ENCODE measurements at regions not wholly inside any gene's neighbourhood (a gene's known extent, or its start where the extent isn't known, plus 50 kb on each side); places are given as distances from the start of the nearest gene placed in this dataset.

- Histone ChIP-seq H3K27me3 (ENCODE audit: control insufficient read depth in 4 of 4, insufficient read depth in 4 of 4, low read length in 3 of 4) (no peaks in the 10 kb centered on the region), H3K27ac (ENCODE audit: low read depth in 1 of 2, low read length in 2 of 2) (no peak overlapping the region), H3K9ac (ENCODE audit: low read depth in 1 of 2, low read length in 2 of 2) (no peak overlapping the region), H3K4me3 (ENCODE audit: low read depth in 1 of 3, low read length in 3 of 3) (no peak overlapping the region), H3K4me1 (ENCODE audit: control insufficient read depth in 4 of 4, insufficient read depth in 4 of 4, low read length in 3 of 4) (peaks cover 0 to 10% (median 5%) of the 10 kb centered on the region in 4 donors), H3K36me3 (ENCODE audit: control insufficient read depth in 4 of 4, insufficient read depth in 3 of 4, low read depth in 1 of 4, low read length in 3 of 4) (no peaks in the 10 kb centered on the region), H3K9me3 (ENCODE audit: control insufficient read depth in 4 of 4, low read length in 3 of 4) (no peaks in the 10 kb centered on the region)
- no peak for DNase-seq (ENCODE audit: low spot score)
- 88% methylated on average over 4 of the region's 4 CpGs for WGBS
- no peak for TF ChIP-seq EGR1 (IDR thresholded peaks at IDR 0.05; ENCODE audit: low read depth in 2 of 2)
- no peak for TF ChIP-seq RXRA (IDR thresholded peaks at IDR 0.05)
- TF ChIP-seq HNF4A (conservative IDR thresholded peaks at IDR 0.05), result no peak
- no peak for TF ChIP-seq YY1 (IDR thresholded peaks at IDR 0.05)
- TF ChIP-seq, protein P1, sequence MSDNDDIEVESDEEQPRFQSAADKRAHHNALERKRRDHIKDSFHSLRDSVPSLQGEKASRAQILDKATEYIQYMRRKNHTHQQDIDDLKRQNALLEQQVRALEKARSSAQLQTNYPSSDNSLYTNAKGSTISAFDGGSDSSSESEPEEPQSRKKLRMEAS (IDR thresholded peaks at IDR 0.05), result no peak
- no peak for TF ChIP-seq ATF3 (IDR thresholded peaks at IDR 0.05)
- no peak for TF ChIP-seq REST (IDR thresholded peaks at IDR 0.05)
- no peak for TF ChIP-seq JUND (IDR thresholded peaks at IDR 0.05)
- TF ChIP-seq HNF4G (IDR thresholded peaks at IDR 0.05), result no peak
- TF ChIP-seq, protein P2, sequence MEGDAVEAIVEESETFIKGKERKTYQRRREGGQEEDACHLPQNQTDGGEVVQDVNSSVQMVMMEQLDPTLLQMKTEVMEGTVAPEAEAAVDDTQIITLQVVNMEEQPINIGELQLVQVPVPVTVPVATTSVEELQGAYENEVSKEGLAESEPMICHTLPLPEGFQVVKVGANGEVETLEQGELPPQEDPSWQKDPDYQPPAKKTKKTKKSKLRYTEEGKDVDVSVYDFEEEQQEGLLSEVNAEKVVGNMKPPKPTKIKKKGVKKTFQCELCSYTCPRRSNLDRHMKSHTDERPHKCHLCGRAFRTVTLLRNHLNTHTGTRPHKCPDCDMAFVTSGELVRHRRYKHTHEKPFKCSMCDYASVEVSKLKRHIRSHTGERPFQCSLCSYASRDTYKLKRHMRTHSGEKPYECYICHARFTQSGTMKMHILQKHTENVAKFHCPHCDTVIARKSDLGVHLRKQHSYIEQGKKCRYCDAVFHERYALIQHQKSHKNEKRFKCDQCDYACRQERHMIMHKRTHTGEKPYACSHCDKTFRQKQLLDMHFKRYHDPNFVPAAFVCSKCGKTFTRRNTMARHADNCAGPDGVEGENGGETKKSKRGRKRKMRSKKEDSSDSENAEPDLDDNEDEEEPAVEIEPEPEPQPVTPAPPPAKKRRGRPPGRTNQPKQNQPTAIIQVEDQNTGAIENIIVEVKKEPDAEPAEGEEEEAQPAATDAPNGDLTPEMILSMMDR (IDR thresholded peaks at IDR 0.05; ENCODE audit: low read depth, low read length, missing input control), result no peak
- no peak for TF ChIP-seq SP1 (IDR thresholded peaks at IDR 0.05)
- no peak for TF ChIP-seq RAD21 (IDR thresholded peaks at IDR 0.05)
- TF ChIP-seq, protein P3, sequence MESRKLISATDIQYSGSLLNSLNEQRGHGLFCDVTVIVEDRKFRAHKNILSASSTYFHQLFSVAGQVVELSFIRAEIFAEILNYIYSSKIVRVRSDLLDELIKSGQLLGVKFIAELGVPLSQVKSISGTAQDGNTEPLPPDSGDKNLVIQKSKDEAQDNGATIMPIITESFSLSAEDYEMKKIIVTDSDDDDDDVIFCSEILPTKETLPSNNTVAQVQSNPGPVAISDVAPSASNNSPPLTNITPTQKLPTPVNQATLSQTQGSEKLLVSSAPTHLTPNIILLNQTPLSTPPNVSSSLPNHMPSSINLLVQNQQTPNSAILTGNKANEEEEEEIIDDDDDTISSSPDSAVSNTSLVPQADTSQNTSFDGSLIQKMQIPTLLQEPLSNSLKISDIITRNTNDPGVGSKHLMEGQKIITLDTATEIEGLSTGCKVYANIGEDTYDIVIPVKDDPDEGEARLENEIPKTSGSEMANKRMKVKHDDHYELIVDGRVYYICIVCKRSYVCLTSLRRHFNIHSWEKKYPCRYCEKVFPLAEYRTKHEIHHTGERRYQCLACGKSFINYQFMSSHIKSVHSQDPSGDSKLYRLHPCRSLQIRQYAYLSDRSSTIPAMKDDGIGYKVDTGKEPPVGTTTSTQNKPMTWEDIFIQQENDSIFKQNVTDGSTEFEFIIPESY (IDR thresholded peaks at IDR 0.05), result no peak
- TF ChIP-seq FOXA1 (IDR thresholded peaks at IDR 0.05), result no peak
- no peak for TF ChIP-seq GABPA (IDR thresholded peaks at IDR 0.05 in 1 of 2, conservative IDR thresholded peaks at IDR 0.05 in 1 of 2)
- no peak for TF ChIP-seq NR2F2 (IDR thresholded peaks at IDR 0.05)
- no peak for TF ChIP-seq TAF1 (conservative IDR thresholded peaks at IDR 0.05)
- no peak for TF ChIP-seq FOXA2 (IDR thresholded peaks at IDR 0.05)
These were observed 240.9 kb downstream of the RNF152 start for GRCh38 chr18:61651880-61652268.

All from liver (tissue), 8 donors.